Adrenal gland (tissue), 5 donors: ENCODE measurements at regions not wholly inside any gene's neighbourhood (a gene's known extent, or its start where the extent isn't known, plus 50 kb on each side); places are given as distances from the start of the nearest gene placed in this dataset.

ENCODE experiments used
- POLR2A ChIP-seq, 2 donors: fragments of 450-650 bp; IDR thresholded peaks; one replicate each; pipeline ENCODE4 v1.6.1; 2017; ENCODE audit warnings: antibody characterized with exemption in 2 of 2, mild to moderate bottlenecking in 2 of 2, moderate library complexity in 1 of 2
- TF ChIP-seq, protein P1 (sequence below), 6 experiments: fragments of 450-650 bp in 4 of 6; fragments of 200-600 bp in 2 of 6; sonication (generic) in 1 of 6; IDR thresholded peaks; 1 replicate in 5 of 6; 2 replicates in 1 of 6; pipeline versions ENCODE4 v1.5.1 to v1.8.0; 2016 to 2021; ENCODE audit warnings: antibody characterized with exemption in 6 of 6, mild to moderate bottlenecking in 2 of 6, moderate library complexity in 1 of 6
- donor health status: DM: no; HTN: no; CAD: no.

DNA sequence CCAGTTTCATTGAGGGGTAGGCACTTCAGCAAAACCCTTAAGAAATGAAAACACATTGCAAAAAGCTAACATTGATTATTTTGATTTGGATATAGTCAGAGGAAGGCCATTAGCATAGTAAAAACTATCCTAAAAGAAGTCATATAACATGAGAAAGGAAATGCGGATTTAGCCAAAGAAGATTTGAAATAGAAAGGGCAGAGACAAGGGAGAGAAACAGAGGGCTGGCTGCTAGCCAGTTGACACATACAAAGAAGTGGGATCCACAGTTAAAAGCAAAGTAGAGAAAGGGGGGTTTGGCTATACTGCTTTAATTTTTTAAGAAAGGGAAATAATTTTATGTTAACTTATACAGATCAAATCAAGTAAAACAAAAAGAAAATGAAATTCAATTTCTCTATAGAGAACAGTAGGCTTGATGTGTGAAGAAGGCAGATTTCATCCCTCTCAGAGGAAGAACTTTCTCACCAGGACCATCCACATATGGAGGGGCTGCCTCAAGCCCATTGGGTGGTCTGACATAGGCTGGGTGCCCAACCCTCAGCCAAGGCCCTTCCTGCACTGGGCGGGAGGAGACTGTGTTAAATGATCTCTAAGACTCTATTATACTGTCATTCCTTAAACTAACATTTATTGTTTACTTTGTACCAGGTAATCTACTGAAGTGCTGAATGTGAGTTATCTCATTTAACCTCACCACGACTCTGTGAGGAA is 420.3 kb downstream of the CCDC91 start:
- TF ChIP-seq, protein P1, sequence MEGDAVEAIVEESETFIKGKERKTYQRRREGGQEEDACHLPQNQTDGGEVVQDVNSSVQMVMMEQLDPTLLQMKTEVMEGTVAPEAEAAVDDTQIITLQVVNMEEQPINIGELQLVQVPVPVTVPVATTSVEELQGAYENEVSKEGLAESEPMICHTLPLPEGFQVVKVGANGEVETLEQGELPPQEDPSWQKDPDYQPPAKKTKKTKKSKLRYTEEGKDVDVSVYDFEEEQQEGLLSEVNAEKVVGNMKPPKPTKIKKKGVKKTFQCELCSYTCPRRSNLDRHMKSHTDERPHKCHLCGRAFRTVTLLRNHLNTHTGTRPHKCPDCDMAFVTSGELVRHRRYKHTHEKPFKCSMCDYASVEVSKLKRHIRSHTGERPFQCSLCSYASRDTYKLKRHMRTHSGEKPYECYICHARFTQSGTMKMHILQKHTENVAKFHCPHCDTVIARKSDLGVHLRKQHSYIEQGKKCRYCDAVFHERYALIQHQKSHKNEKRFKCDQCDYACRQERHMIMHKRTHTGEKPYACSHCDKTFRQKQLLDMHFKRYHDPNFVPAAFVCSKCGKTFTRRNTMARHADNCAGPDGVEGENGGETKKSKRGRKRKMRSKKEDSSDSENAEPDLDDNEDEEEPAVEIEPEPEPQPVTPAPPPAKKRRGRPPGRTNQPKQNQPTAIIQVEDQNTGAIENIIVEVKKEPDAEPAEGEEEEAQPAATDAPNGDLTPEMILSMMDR (IDR thresholded peaks at IDR 0.05): no peak
- no peak for TF ChIP-seq POLR2A (IDR thresholded peaks at IDR 0.05)
